Natural killer cell (primary cell): ENCODE measurements at regions not wholly inside any gene's neighbourhood (a gene's known extent, or its start where the extent isn't known, plus 50 kb on each side); places are given as distances from the start of the nearest gene placed in this dataset.

Experiments
- ATAC-seq, 3 donors: fragments of 150-1000 bp in 2 of 3; fragments of 200-7000 bp in 1 of 3; cut with Tn5 transposase; 1 replicate in 1 of 3; 2 replicates in 2 of 3; pipeline ENCODE4 v1.10.0; 2021; ENCODE audit warnings: mild to moderate bottlenecking in 2 of 3, moderate library complexity in 2 of 3
- DNase-seq, 2 donors: peaks; one replicate each; pipeline versions ENCODE4 v3.0.0 to v3.0.0-alpha.2; 2013 to 2021; ENCODE audit warnings: mixed read lengths in 1 of 2
- H3K27ac ChIP-seq: one replicate; pipeline ENCODE4 v1.5.1; 2013; ENCODE audit warnings: mild to moderate bottlenecking, low read length
- H3K27me3 ChIP-seq: one replicate; pipeline ENCODE4 v1.6.1; 2013; ENCODE audit warnings: low read length; ENCODE audit not compliant: control insufficient read depth, insufficient read depth
- H3K36me3 ChIP-seq: one replicate; pipeline ENCODE4 v1.6.1; 2013; ENCODE audit warnings: low read length; ENCODE audit not compliant: control insufficient read depth, insufficient read depth
- H3K4me1 ChIP-seq: one replicate; pipeline ENCODE4 v1.6.1; 2013; ENCODE audit warnings: low read length; ENCODE audit not compliant: control insufficient read depth, insufficient read depth
- H3K4me3 ChIP-seq: one replicate; pipeline ENCODE4 v1.5.1; 2013; ENCODE audit warnings: low read length
- H3K9me3 ChIP-seq: one replicate; pipeline ENCODE4 v1.6.1; 2013; ENCODE audit warnings: low read length; ENCODE audit not compliant: control insufficient read depth, insufficient read depth
- H3K27ac Mint-ChIP-seq, 2 donors: one replicate each; pipeline ENCODE4 v1.8.0; 2022; ENCODE audit warnings: mild to moderate bottlenecking in 2 of 2, mixed read lengths in 2 of 2, moderate library complexity in 1 of 2
- H3K27me3 Mint-ChIP-seq, 2 donors: one replicate each; pipeline ENCODE4 v1.8.0; 2022; ENCODE audit warnings: low read depth in 2 of 2, mixed read lengths in 2 of 2
- H3K36me3 Mint-ChIP-seq: one replicate; pipeline ENCODE4 v1.8.0; 2022; ENCODE audit warnings: mixed read lengths
- H3K4me1 Mint-ChIP-seq, 2 donors: one replicate each; pipeline ENCODE4 v1.8.0; 2022; ENCODE audit warnings: mixed read lengths in 2 of 2
- H3K4me3 Mint-ChIP-seq: one replicate; pipeline ENCODE4 v1.8.0; 2022; ENCODE audit warnings: mild to moderate bottlenecking, moderate library complexity, mixed read lengths
- H3K9me3 Mint-ChIP-seq, 2 donors: one replicate each; pipeline ENCODE4 v1.8.0; 2022; ENCODE audit warnings: mixed read lengths in 2 of 2
- WGBS: methylation state at CpG from one replicate; pipeline ENCODE4 v1.1.7; 2013; ENCODE audit warnings: missing lambda C conversion rate; ENCODE audit not compliant: insufficient coverage; 5-methylcytosine and 5-hydroxymethylcytosine counted together
- intact Hi-C: fragments of 100-400 bp; cut with micrococcal nuclease; formaldehyde crosslinking; loops from one replicate; pipeline ENCODE4 v1.14.2; 2022
- TF ChIP-seq, protein P1 (sequence below): fragments of 200-600 bp; IDR thresholded peaks from one replicate; pipeline ENCODE4 v1.8.0; 2022; ENCODE audit warnings: antibody characterized with exemption

DNA sequence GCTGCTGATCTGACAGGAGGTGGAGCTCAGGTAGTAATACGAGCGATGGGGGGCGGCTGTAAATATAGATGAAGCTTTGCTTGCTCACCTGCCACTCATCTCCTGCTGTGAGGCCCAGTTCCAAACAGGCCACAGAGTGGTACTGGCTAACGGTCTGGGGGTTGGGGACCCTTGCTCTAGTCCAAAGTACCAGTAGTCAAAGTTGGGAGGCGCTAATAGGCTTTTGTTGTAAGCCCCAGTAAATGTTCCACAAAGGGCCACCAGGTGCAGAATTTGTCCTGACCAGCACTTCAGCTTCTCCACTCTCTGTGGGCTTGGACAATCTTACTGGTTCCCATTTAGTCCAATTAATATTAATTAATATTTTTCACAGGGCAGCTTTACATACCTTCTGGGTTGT is 206.6 kb downstream of the ACTR3B start:
- H3K4me1 Mint-ChIP-seq = no peaks in the 10 kb centered on the region
- Histone ChIP-seq H3K27me3 (no peaks in the 10 kb centered on the region), H3K4me3 (no peak overlapping the region), H3K27ac (no peak overlapping the region), H3K9me3 (no peaks in the 10 kb centered on the region), H3K36me3 (no peaks in the 10 kb centered on the region), H3K4me1 (no peaks in the 10 kb centered on the region)
- H3K36me3 Mint-ChIP-seq = no peaks in the 10 kb centered on the region
- ATAC-seq (no peak), DNase-seq (no peak)
- WGBS = 82% methylated on average over 5 of the region's 5 CpGs
- TF ChIP-seq, protein P1, sequence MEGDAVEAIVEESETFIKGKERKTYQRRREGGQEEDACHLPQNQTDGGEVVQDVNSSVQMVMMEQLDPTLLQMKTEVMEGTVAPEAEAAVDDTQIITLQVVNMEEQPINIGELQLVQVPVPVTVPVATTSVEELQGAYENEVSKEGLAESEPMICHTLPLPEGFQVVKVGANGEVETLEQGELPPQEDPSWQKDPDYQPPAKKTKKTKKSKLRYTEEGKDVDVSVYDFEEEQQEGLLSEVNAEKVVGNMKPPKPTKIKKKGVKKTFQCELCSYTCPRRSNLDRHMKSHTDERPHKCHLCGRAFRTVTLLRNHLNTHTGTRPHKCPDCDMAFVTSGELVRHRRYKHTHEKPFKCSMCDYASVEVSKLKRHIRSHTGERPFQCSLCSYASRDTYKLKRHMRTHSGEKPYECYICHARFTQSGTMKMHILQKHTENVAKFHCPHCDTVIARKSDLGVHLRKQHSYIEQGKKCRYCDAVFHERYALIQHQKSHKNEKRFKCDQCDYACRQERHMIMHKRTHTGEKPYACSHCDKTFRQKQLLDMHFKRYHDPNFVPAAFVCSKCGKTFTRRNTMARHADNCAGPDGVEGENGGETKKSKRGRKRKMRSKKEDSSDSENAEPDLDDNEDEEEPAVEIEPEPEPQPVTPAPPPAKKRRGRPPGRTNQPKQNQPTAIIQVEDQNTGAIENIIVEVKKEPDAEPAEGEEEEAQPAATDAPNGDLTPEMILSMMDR = no peak
- intact Hi-C loops = no loop called here
- no peak overlapping the region for H3K4me3 Mint-ChIP-seq
- peaks cover 0 to 3% of the 10 kb centered on the region in 2 donors for H3K27me3 Mint-ChIP-seq
- peaks cover 2% of the 10 kb centered on the region in 2 donors for H3K9me3 Mint-ChIP-seq
- H3K27ac Mint-ChIP-seq = no peak overlapping the region

DNA sequence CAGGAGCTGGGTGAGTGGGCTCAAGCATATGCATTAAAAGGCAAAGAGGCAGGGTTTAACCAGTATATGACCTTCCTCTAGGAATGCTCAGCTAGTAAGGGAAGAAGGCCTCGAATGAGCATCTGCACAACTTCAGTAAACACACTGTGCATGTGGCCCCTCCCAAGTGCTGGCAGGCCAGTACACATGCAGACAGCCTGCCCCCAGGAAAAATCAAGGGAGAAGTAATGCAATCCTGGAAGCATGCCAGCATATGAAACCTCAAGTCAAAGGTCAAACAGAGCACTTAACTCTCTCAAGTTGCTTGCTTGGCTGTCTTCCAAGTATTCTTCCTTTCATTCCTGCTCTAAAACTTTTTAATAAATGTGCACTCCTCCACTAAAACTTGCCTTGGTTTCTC is 208.4 kb downstream of the ACTR3B start:
- H3K27ac Mint-ChIP-seq = no peak overlapping the region
- H3K9me3 Mint-ChIP-seq = peaks cover 0 to 2% of the 10 kb centered on the region in 2 donors
- H3K9me3 ChIP-seq = no peaks in the 10 kb centered on the region
- H3K27me3 ChIP-seq = no peaks in the 10 kb centered on the region
- H3K4me1 ChIP-seq = no peaks in the 10 kb centered on the region
- ATAC-seq (no peak), DNase-seq (no peak)
- H3K4me1 Mint-ChIP-seq = no peaks in the 10 kb centered on the region
- no peak overlapping the region for H3K4me3 ChIP-seq
- peaks cover 9 to 15% of the 10 kb centered on the region in 2 donors for H3K27me3 Mint-ChIP-seq
- intact Hi-C loops = no loop called here
- no peak overlapping the region for H3K27ac ChIP-seq
- no peaks in the 10 kb centered on the region for H3K36me3 ChIP-seq
- WGBS = 37% methylated on average over 1 of the region's 1 CpG
- TF ChIP-seq, protein P1 = no peak
- no peak overlapping the region for H3K4me3 Mint-ChIP-seq
- H3K36me3 Mint-ChIP-seq = no peaks in the 10 kb centered on the region

DNA sequence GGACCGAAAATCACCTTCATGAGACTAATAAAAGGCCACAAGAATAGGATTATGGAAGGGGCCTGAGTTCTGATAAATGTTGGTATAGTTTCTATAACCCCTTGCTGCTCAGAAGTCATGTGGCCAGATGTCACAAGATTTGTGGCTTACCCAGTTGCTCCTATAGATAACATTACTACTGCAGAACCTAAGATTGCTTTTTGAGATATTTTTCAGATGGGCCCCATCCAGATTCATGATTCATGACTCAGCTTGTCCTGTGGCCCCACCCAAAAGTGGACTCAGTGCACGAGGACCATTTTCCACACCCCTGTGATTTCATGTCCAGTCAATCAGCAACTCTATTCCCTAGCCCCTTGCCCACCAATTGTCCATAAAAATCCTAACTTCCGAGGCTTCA is 209.0 kb downstream of the ACTR3B start:
- H3K4me3 ChIP-seq = no peak overlapping the region
- WGBS = 74% methylated on average over 2 of the region's 3 CpGs
- Mint-ChIP-seq H3K27ac (no peak overlapping the region), H3K27me3 (peaks cover 9 to 15% of the 10 kb centered on the region in 2 donors), H3K36me3 (no peaks in the 10 kb centered on the region), H3K9me3 (peaks cover 0 to 2% of the 10 kb centered on the region in 2 donors), H3K4me1 (no peaks in the 10 kb centered on the region), H3K4me3 (no peak overlapping the region)
- intact Hi-C loops = no loop called here
- H3K4me1 ChIP-seq = no peaks in the 10 kb centered on the region
- no peaks in the 10 kb centered on the region for H3K9me3 ChIP-seq
- TF ChIP-seq, protein P1 = no peak
- no peak for ATAC-seq
- no peak for DNase-seq
- H3K27ac ChIP-seq = no peak overlapping the region
- H3K36me3 ChIP-seq = no peaks in the 10 kb centered on the region
- H3K27me3 ChIP-seq = no peaks in the 10 kb centered on the region

DNA sequence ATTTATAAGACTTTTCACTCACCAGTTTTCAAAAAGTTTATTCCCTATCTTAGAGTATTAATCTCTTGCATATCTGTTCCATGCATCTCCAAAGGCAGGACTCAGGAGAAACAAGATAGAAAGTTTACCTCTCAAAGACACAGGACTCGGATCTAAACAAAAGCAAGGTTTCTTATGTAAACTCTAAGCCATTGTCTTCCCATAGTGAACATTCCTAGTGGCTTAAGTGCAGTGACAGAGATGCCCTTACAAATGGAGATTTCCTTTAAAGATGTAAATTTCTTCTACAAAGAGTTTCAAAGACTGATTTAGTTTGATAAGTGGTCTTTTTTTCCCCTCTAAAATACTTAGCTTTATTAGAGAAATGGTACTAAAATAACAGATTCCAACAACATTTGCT is 209.8 kb downstream of the ACTR3B start:
- Mint-ChIP-seq H3K9me3 (peaks cover 0 to 2% of the 10 kb centered on the region in 2 donors), H3K27me3 (peaks cover 9 to 15% of the 10 kb centered on the region in 2 donors), H3K36me3 (no peaks in the 10 kb centered on the region), H3K4me3 (no peak overlapping the region), H3K27ac (no peak overlapping the region), H3K4me1 (no peaks in the 10 kb centered on the region)
- Histone ChIP-seq H3K4me3 (no peak overlapping the region), H3K27me3 (no peaks in the 10 kb centered on the region), H3K27ac (no peak overlapping the region), H3K4me1 (no peaks in the 10 kb centered on the region), H3K9me3 (no peaks in the 10 kb centered on the region), H3K36me3 (no peaks in the 10 kb centered on the region)
- WGBS = 67% methylated on average over 1 of the region's 1 CpG
- TF ChIP-seq, protein P1 = no peak
- intact Hi-C loops = no loop called here
- no peak for ATAC-seq
- no peak for DNase-seq
